ENCODE measurements at regions not wholly inside any gene's neighbourhood (a gene's known extent, or its start where the extent isn't known, plus 50 kb on each side); places are given as distances from the start of the nearest gene placed in this dataset.

- TF ChIP-seq CTCF (IDR thresholded peaks at IDR 0.05; ENCODE audit: low read length) (no peak), EZH2 (optimal IDR thresholded peaks at IDR 0.05; ENCODE audit: low read depth, low read length) (no peak)
Observed at GRCh38 chr5:135724617-135725016, 109.8 kb upstream of the SLC25A48 start.
